IMR-90 (cell line): ENCODE measurements at regions not wholly inside any gene's neighbourhood (a gene's known extent, or its start where the extent isn't known, plus 50 kb on each side); places are given as distances from the start of the nearest gene placed in this dataset.

Experiments used
- BHLHE40 ChIP-seq: fragments of 150-350 bp; IDR thresholded peaks from 2 replicates; pipeline ENCODE4 v1.6.1; 2016; ENCODE audit warnings: mild to moderate bottlenecking, low read depth, low read length
- CEBPB ChIP-seq: IDR thresholded peaks from 2 replicates; pipeline ENCODE4 v1.6.1; 2012; ENCODE audit warnings: low read depth, low read length, improper control_type of control experiment
- FOS ChIP-seq: fragments of 150-350 bp; IDR thresholded peaks from 2 replicates; pipeline ENCODE4 v1.6.1; 2016; ENCODE audit warnings: low read depth, low read length
- MAFK ChIP-seq: IDR thresholded peaks from 2 replicates; pipeline ENCODE4 v1.6.1; 2012; ENCODE audit warnings: low read depth, low read length, improper control_type of control experiment
- MXI1 ChIP-seq: IDR thresholded peaks from 2 replicates; pipeline ENCODE4 v1.6.1; 2012; ENCODE audit warnings: low read depth, mild to moderate bottlenecking, low read length, moderate library complexity, borderline replicate concordance
- POLR2A ChIP-seq: IDR thresholded peaks from 2 replicates; pipeline ENCODE4 v1.6.1; 2012; ENCODE audit warnings: mild to moderate bottlenecking, low read depth, low read length
- RAD21 ChIP-seq: IDR thresholded peaks from 2 replicates; pipeline ENCODE4 v1.6.1; 2012; ENCODE audit warnings: low read length, improper control_type of control experiment
- SMC3 ChIP-seq: fragments of 150-350 bp; IDR thresholded peaks from 2 replicates; pipeline ENCODE4 v1.6.1; 2016; ENCODE audit warnings: low read depth, mild to moderate bottlenecking, antibody characterized with exemption, low read length, moderate library complexity
- TF ChIP-seq, protein P1 (sequence below): conservative IDR thresholded peaks from 2 replicates; pipeline ENCODE4 v1.5.1; 2012; ENCODE audit warnings: mild to moderate bottlenecking, low read depth, low read length, improper control_type of control experiment
- TF ChIP-seq, protein P2 (sequence below): fragments of 150-350 bp; IDR thresholded peaks from 2 replicates; pipeline ENCODE4 v1.6.1; 2017; ENCODE audit warnings: mild to moderate bottlenecking, antibody characterized with exemption, low read length, low read depth

DNA sequence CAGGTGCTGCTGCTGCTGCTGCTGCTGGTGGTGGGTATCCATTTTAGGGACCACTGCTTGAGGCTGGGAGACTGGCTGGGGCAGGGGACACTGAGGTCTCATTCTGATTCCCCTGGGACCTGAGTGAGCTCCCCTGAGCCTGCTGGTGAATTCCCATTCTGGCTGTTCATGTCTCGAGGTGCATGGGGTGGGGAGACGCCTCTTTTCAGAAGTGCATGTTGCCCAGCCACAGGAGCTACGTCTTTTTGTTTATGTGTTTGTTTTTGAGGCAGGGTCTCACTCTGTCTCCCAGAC is 133.4 kb downstream of the RHOU start:
- TF ChIP-seq, protein P1, sequence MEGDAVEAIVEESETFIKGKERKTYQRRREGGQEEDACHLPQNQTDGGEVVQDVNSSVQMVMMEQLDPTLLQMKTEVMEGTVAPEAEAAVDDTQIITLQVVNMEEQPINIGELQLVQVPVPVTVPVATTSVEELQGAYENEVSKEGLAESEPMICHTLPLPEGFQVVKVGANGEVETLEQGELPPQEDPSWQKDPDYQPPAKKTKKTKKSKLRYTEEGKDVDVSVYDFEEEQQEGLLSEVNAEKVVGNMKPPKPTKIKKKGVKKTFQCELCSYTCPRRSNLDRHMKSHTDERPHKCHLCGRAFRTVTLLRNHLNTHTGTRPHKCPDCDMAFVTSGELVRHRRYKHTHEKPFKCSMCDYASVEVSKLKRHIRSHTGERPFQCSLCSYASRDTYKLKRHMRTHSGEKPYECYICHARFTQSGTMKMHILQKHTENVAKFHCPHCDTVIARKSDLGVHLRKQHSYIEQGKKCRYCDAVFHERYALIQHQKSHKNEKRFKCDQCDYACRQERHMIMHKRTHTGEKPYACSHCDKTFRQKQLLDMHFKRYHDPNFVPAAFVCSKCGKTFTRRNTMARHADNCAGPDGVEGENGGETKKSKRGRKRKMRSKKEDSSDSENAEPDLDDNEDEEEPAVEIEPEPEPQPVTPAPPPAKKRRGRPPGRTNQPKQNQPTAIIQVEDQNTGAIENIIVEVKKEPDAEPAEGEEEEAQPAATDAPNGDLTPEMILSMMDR, result no peak
- no peak for TF ChIP-seq MXI1
- TF ChIP-seq, protein P2, sequence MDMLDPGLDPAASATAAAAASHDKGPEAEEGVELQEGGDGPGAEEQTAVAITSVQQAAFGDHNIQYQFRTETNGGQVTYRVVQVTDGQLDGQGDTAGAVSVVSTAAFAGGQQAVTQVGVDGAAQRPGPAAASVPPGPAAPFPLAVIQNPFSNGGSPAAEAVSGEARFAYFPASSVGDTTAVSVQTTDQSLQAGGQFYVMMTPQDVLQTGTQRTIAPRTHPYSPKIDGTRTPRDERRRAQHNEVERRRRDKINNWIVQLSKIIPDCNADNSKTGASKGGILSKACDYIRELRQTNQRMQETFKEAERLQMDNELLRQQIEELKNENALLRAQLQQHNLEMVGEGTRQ, result no peak
- TF ChIP-seq RAD21, result no peak
- TF ChIP-seq FOS, result no peak
- no peak for TF ChIP-seq BHLHE40
- TF ChIP-seq CEBPB, result no peak
- TF ChIP-seq MAFK, result no peak
- no peak for TF ChIP-seq SMC3
- TF ChIP-seq POLR2A, result no peak
